GM23248 (cell line): ENCODE measurements at regions not wholly inside any gene's neighbourhood (a gene's known extent, or its start where the extent isn't known, plus 50 kb on each side); places are given as distances from the start of the nearest gene placed in this dataset.

Experiments
- EZH2 ChIP-seq: fragments of 200-600 bp; sonication (generic); IDR thresholded peaks from 2 replicates; pipeline ENCODE4 v1.6.1; 2018; ENCODE audit warnings: antibody characterized with exemption, mild to moderate bottlenecking; ENCODE audit not compliant: insufficient read depth, poor library complexity, severe bottlenecking
- EZH2phosphoT487 ChIP-seq: fragments of 200-600 bp; sonication (generic); IDR thresholded peaks from 2 replicates; pipeline ENCODE4 v1.6.1; 2018; ENCODE audit warnings: antibody characterized with exemption, moderate library complexity, mild to moderate bottlenecking, low read depth; ENCODE audit not compliant: insufficient read depth

GRCh38 chr15:62666046-62666445 lies 376.5 kb upstream of the TPM1 start:
- no peak for TF ChIP-seq EZH2phosphoT487
- TF ChIP-seq EZH2 = no peak
